ENCODE measurements at regions not wholly inside any gene's neighbourhood (a gene's known extent, or its start where the extent isn't known, plus 50 kb on each side); places are given as distances from the start of the nearest gene placed in this dataset.

- no peak for TF ChIP-seq GATA3 (IDR thresholded peaks at IDR 0.05; ENCODE audit: low read depth, low read length)
- TF ChIP-seq GATA2 (IDR thresholded peaks at IDR 0.05; ENCODE audit: low read depth, low read length), result no peak
Measured at GRCh38 chr5:28301712-28302111, 1263.3 kb upstream of the CDH9 start.
